Suppressor macrophage treated with lipopolysaccharide for 1 hour (primary cell): ENCODE measurements at regions not wholly inside any gene's neighbourhood (a gene's known extent, or its start where the extent isn't known, plus 50 kb on each side); places are given as distances from the start of the nearest gene placed in this dataset.

ENCODE experiments used
- DNase-seq, 3 donors: peaks; one replicate each; pipeline ENCODE4 v3.0.0-alpha.2; 2020 to 2022

GRCh38 chr2:123971564-123972318 is 53.3 kb upstream of the CNTNAP5 start:
- DNase-seq, result no peak
